GM12872 (cell line): ENCODE measurements at regions not wholly inside any gene's neighbourhood (a gene's known extent, or its start where the extent isn't known, plus 50 kb on each side); places are given as distances from the start of the nearest gene placed in this dataset.

Experiments used
- CTCF ChIP-seq: IDR thresholded peaks from 3 replicates; pipeline ENCODE4 v1.5.1; 2011; ENCODE audit warnings: low read depth, mild to moderate bottlenecking, low read length, moderate library complexity; ENCODE audit not compliant: insufficient read depth

GRCh38 chr7:18126281-18126680, 98.6 kb upstream of the PRPS1L1 start:
- no peak for TF ChIP-seq CTCF

GRCh38 chr7:18128846-18129245, 101.2 kb upstream of the PRPS1L1 start:
- TF ChIP-seq CTCF, result no peak

GRCh38 chr7:18132811-18133210, 105.2 kb upstream of the PRPS1L1 start:
- no peak for TF ChIP-seq CTCF

- no peak for TF ChIP-seq CTCF
These were observed 106.3 kb upstream of the PRPS1L1 start for GRCh38 chr7:18133921-18134320.

GRCh38 chr7:18140943-18141342, 113.3 kb upstream of the PRPS1L1 start:
- TF ChIP-seq CTCF, result no peak

GRCh38 chr7:18144166-18144565, 116.5 kb upstream of the PRPS1L1 start:
- TF ChIP-seq CTCF, result no peak

GRCh38 chr7:18145160-18145559, 117.5 kb upstream of the PRPS1L1 start:
- no peak for TF ChIP-seq CTCF

GRCh38 chr7:18151422-18151821, 123.8 kb upstream of the PRPS1L1 start:
- TF ChIP-seq CTCF, result no peak
